Stomach (tissue), 8 donors: ENCODE measurements at regions not wholly inside any gene's neighbourhood (a gene's known extent, or its start where the extent isn't known, plus 50 kb on each side); places are given as distances from the start of the nearest gene placed in this dataset.
A peak's percentile ranks its signal among the peaks of the same experiment; 100 is the strongest.

Experiments used
- DNase-seq, 2 donors: peaks; one replicate each; pipeline versions ENCODE4 v3.0.0 to v3.0.0-alpha.2; 2013 to 2019
- H3K27ac ChIP-seq, 5 donors: fragments of 200-600 bp in 4 of 5; sonication (generic) in 4 of 5; one replicate each; pipeline ENCODE4 v1.5.1; 2013 to 2019; ENCODE audit warnings: mild to moderate bottlenecking in 1 of 5, moderate library complexity in 1 of 5
- H3K27me3 ChIP-seq, 3 donors: fragments of 200-600 bp; sonication (generic); one replicate each; pipeline ENCODE4 v1.5.1; 2017 to 2019; ENCODE audit warnings: mixed run types in 1 of 3
- H3K36me3 ChIP-seq, 4 donors: fragments of 200-600 bp; sonication (generic); 1 replicate in 3 of 4; 2 replicates in 1 of 4; pipeline ENCODE4 v1.5.1; 2016 to 2019
- H3K4me1 ChIP-seq, 4 donors: fragments of 200-600 bp; sonication (generic); one replicate each; pipeline ENCODE4 v1.5.1; 2016 to 2019
- H3K4me3 ChIP-seq, 4 donors: fragments of 200-600 bp; sonication (generic) in 3 of 4; one replicate each; pipeline ENCODE4 v1.5.1; 2016 to 2019; ENCODE audit warnings: mild to moderate bottlenecking in 1 of 4
- H3K9me3 ChIP-seq, 4 donors: fragments of 200-600 bp; sonication (generic); one replicate each; pipeline ENCODE4 v1.5.1; 2016 to 2019
- EP300 ChIP-seq: sonication (generic); formaldehyde crosslinking; IDR thresholded peaks from one replicate; pipeline ENCODE4 v1.6.1; 2017; ENCODE audit warnings: antibody characterized with exemption
- POLR2A ChIP-seq, 4 donors: fragments of 450-650 bp; IDR thresholded peaks; one replicate each; pipeline ENCODE4 v1.6.1; 2016; ENCODE audit warnings: antibody characterized with exemption in 4 of 4, control low read depth in 2 of 4, mild to moderate bottlenecking in 1 of 4, moderate library complexity in 1 of 4
- POLR2AphosphoS5 ChIP-seq, 3 donors: sonication (generic); formaldehyde crosslinking; IDR thresholded peaks; one replicate each; pipeline ENCODE4 v1.6.1; 2016; ENCODE audit warnings: antibody characterized with exemption in 3 of 3
- WGBS, 5 donors: extraction: QIAGEN DNeasy Blood & Tissue Kit in 3 of 5; methylation state at CpG; one replicate each; pipeline versions ENCODE4 v1.1.5 to v1.1.7; 2013 to 2018; 5-methylcytosine and 5-hydroxymethylcytosine counted together
- intact Hi-C: fragments of 100-400 bp; cut with DNase I; formaldehyde crosslinking; loops from one replicate; pipeline ENCODE4 v1.15.1; 2023; ENCODE audit warnings: low total_unique reads
- TF ChIP-seq, protein P1 (sequence below), 7 experiments: fragments of 450-650 bp in 4 of 7; fragments of 200-600 bp in 3 of 7; sonication (generic) in 3 of 7; IDR thresholded peaks; one replicate each; pipeline ENCODE4 v1.5.1; 2016 to 2019; ENCODE audit warnings: antibody characterized with exemption in 7 of 7, control low read depth in 2 of 7, mild to moderate bottlenecking in 1 of 7
- donor health status: healthy with polysubstance abuse.
- donor health status: Bipolar disorder and iron deficiency.
- donor health status: healthy.

DNA sequence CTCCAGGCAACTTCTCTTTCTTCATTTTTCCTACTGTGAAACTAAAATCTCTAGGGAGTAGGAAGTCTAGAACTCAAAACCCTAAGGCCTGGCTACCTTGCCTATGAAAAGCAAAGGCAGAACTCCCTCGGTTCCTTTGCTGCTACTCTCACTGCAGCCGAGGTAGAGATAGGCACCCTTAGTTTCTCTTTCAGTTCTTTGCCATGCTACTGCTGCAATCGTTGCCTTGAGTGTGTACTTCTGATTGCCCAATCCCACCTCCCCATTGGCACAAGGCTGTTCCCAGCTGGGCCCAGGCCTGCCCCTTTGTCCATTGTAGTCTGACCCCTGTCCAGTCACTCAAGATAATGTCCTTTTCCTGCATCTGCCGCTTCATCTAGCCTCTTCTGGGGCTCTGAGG lies 92.3 kb upstream of the MRPS22 start:
- TF ChIP-seq POLR2AphosphoS5 (IDR thresholded peaks at IDR 0.05) = no peak
- TF ChIP-seq, protein P1, sequence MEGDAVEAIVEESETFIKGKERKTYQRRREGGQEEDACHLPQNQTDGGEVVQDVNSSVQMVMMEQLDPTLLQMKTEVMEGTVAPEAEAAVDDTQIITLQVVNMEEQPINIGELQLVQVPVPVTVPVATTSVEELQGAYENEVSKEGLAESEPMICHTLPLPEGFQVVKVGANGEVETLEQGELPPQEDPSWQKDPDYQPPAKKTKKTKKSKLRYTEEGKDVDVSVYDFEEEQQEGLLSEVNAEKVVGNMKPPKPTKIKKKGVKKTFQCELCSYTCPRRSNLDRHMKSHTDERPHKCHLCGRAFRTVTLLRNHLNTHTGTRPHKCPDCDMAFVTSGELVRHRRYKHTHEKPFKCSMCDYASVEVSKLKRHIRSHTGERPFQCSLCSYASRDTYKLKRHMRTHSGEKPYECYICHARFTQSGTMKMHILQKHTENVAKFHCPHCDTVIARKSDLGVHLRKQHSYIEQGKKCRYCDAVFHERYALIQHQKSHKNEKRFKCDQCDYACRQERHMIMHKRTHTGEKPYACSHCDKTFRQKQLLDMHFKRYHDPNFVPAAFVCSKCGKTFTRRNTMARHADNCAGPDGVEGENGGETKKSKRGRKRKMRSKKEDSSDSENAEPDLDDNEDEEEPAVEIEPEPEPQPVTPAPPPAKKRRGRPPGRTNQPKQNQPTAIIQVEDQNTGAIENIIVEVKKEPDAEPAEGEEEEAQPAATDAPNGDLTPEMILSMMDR (IDR thresholded peaks at IDR 0.05) = no peak
- TF ChIP-seq EP300 = no peak
- TF ChIP-seq POLR2A (IDR thresholded peaks at IDR 0.05) = no peak
- Histone ChIP-seq H3K27me3 (no peaks in the 10 kb centered on the region), H3K4me3 (no peak overlapping the region), H3K27ac (no peak overlapping the region), H3K4me1 (no peaks in the 10 kb centered on the region), H3K9me3 (no peaks in the 10 kb centered on the region), H3K36me3 (no peaks in the 10 kb centered on the region)
- intact Hi-C loops = no loop called here
- DNase-seq = no peak
- 51 to 65% (median 59%) methylated on average over 4 of the region's 4 CpGs for WGBS, 5 donors

DNA sequence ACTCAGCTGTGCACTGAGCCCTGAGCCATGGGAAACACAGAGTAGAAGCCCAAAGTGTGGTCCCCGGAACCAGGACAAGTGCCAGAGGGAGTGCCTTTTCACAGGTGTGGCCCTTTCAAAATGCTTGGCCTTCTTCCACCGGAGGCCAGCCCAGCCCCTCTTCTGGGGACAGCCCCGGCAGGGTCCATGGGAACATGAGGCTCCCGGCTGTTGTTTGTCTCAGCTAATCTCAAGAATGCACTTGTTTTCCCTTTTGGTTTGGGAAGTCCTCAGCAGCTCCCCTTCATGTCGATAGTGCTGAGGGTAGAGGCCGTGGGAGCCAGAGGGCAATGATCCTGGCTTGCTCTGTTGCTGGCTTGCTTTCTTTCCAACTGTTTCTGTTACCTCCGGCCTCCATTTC lies 91.1 kb upstream of the MRPS22 start:
- 24 to 51% (median 30%) methylated on average over 7 of the region's 7 CpGs for WGBS, 5 donors
- TF ChIP-seq, protein P1 (IDR thresholded peaks at IDR 0.05) = no peak
- TF ChIP-seq EP300 = no peak
- TF ChIP-seq POLR2A (IDR thresholded peaks at IDR 0.05) = no peak
- TF ChIP-seq POLR2AphosphoS5 (IDR thresholded peaks at IDR 0.05) = no peak
- intact Hi-C loops = no loop called here

DNA sequence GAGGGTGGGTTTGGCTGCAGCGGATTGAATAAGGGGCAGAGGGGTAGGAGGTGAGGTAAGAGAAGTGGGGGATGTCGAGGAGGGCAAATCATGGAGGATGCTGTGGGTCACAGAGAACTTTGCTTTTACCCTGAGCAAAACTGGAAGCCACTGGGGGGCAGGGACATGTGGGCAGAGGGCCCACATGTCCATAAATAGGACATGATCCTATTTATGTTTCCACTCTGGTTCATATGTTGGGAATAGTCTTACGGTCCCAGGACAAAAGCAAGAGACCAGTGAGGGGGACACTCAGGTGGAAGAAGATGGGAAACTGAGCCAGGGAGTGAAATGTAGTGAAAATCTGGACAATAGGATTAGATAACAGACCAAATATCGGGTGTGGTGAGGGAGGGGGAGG lies 85.5 kb upstream of the MRPS22 start:
- DNase-seq = no peak
- no peaks in the 10 kb centered on the region for H3K9me3 ChIP-seq
- no peaks in the 10 kb centered on the region for H3K27me3 ChIP-seq
- H3K27ac ChIP-seq = no peak overlapping the region
- no peaks in the 10 kb centered on the region for H3K36me3 ChIP-seq
- WGBS, 5 donors = 56 to 70% (median 64%) methylated on average over 4 of the region's 4 CpGs
- no peak overlapping the region for H3K4me3 ChIP-seq
- H3K4me1 ChIP-seq = no peaks in the 10 kb centered on the region
- intact Hi-C loops = no loop called here
- TF ChIP-seq EP300 = no peak
- TF ChIP-seq POLR2A (IDR thresholded peaks at IDR 0.05) = no peak
- TF ChIP-seq, protein P1 (IDR thresholded peaks at IDR 0.05) = no peak
- TF ChIP-seq POLR2AphosphoS5 (IDR thresholded peaks at IDR 0.05) = no peak

More for the DNA sequence above, 91.1 kb upstream of the MRPS22 start:
- peak in 1 of 2 donors; percentile 34 for DNase-seq
- H3K9me3 ChIP-seq = no peaks in the 10 kb centered on the region
- H3K27me3 ChIP-seq = no peaks in the 10 kb centered on the region
- no peak overlapping the region for H3K27ac ChIP-seq
- no peaks in the 10 kb centered on the region for H3K36me3 ChIP-seq
- no peaks in the 10 kb centered on the region for H3K4me1 ChIP-seq
- H3K4me3 ChIP-seq = no peak overlapping the region

DNA sequence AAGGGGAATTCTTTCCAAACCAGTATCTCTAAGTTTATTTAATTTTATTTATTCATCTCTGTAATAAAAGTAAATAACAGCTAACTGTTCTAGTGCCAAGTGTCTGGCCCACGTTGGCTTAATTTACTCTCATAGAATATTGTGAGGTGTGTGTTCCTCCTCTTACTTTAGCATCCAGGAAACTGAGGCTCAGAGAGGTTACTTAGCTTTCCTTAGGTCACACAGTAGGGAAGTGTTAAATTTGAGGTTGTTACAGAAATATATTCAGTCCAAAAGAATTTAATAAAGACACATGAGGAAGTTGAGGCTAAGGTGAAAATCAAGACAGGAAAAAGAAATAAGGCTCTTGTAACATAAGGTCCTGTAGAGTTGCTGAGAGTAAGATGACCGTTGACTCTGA lies 84.4 kb upstream of the MRPS22 start:
- H3K36me3 ChIP-seq = no peaks in the 10 kb centered on the region
- TF ChIP-seq, protein P1 (IDR thresholded peaks at IDR 0.05) = no peak
- TF ChIP-seq POLR2AphosphoS5 (IDR thresholded peaks at IDR 0.05) = no peak
- TF ChIP-seq EP300 = no peak
- TF ChIP-seq POLR2A (IDR thresholded peaks at IDR 0.05) = no peak
- no peak overlapping the region for H3K27ac ChIP-seq
- no peaks in the 10 kb centered on the region for H3K9me3 ChIP-seq
- DNase-seq = no peak
- H3K4me1 ChIP-seq = no peaks in the 10 kb centered on the region
- no peak overlapping the region for H3K4me3 ChIP-seq
- no peaks in the 10 kb centered on the region for H3K27me3 ChIP-seq
- intact Hi-C loops = no loop called here
- 23 to 47% (median 29%) methylated on average over 2 of the region's 2 CpGs for WGBS, 5 donors
